GM10266 (cell line): ENCODE measurements at regions not wholly inside any gene's neighbourhood (a gene's known extent, or its start where the extent isn't known, plus 50 kb on each side); places are given as distances from the start of the nearest gene placed in this dataset.

Source experiments
- DNase-seq: peaks from one replicate; pipeline ENCODE4 v3.0.0; 2012; ENCODE audit errors: extremely low spot score
- CTCF ChIP-seq: IDR thresholded peaks from 2 replicates; pipeline ENCODE4 v1.5.1; 2012; ENCODE audit warnings: mild to moderate bottlenecking, low read depth; ENCODE audit not compliant: control insufficient read depth, insufficient read depth; ENCODE audit errors: missing control alignments

- DNase-seq = no peak
- no peak for TF ChIP-seq CTCF
Observed at GRCh38 chr2:56801770-56802169, 618.0 kb downstream of the CCDC85A start.

GRCh38 chr2:56803596-56803995 lies 619.8 kb downstream of the CCDC85A start:
- DNase-seq = no peak
- TF ChIP-seq CTCF = no peak

GRCh38 chr2:56806924-56807323 lies 623.1 kb downstream of the CCDC85A start:
- TF ChIP-seq CTCF = no peak
- no peak for DNase-seq

GRCh38 chr2:56807861-56808260 lies 624.1 kb downstream of the CCDC85A start:
- TF ChIP-seq CTCF = no peak
- no peak for DNase-seq

GRCh38 chr2:56811401-56811800 lies 627.6 kb downstream of the CCDC85A start:
- no peak for DNase-seq
- no peak for TF ChIP-seq CTCF

- DNase-seq = no peak
- TF ChIP-seq CTCF = no peak
Observed at GRCh38 chr2:56812432-56812831, 628.6 kb downstream of the CCDC85A start.

DNA sequence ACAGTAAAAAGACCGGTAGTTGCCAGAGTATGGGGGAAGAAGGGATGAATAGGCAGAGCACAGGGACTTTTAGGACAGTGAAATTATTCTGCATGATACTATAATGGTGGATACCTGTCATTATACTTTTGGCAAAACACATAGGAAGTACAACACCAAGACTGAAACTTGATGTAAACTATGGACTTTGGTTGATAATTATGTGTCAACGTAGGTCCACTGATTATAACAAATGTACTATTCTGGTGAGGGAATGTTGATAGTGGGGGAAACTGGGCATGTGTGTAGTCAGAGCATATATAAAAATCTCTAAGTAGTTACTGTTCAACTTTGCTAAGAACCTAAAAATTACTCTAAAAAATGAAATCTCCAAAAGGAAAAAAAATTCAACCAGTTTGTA lies 629.7 kb downstream of the CCDC85A start:
- TF ChIP-seq CTCF = no peak

More for the DNA sequence above, 629.7 kb downstream of the CCDC85A start:
- DNase-seq = no peak
